ENCODE measurements at regions not wholly inside any gene's neighbourhood (a gene's known extent, or its start where the extent isn't known, plus 50 kb on each side); places are given as distances from the start of the nearest gene placed in this dataset.

DNA sequence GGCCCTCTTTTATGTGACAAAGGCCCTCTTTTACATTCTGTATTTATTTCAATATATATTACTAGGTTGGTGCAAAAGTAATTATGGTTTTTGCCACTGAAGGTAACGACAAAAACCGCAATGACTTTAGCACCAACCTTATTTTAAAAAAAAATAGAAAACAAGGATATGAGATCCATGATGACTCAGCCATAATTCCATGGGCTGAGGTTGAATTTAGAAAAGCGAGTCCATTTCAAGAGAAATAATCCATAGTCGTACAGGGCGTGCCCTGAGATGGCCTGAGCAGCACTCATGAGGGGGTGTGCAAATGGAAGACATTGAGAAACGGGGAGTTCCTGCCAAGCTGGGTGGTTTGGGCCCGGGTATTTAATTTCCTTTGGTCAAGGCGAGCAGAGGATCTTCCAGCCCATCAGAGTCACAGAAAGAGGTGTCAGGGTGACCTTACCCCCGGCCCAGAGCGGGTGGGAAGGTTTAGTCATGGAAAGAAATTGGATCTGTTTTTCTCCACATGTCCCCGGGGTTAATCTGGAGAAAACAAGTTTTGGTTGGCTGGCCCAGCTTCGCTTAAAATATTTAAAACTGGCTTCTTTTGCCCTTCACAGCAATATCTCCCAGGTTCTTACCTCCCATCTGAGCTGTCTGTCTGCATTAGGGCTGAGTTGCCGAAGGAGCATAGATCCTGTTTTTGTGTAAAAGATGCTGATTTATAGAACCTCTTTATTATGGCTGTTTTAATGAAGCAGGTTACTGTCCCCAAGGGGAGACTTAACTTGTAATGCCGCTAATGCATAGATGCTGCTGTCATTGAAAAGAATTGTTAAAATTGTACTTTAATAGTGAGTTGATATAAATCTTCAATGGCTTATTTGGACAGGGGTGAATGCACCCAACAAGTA, 255.6 kb downstream of the PREX1 start:
- ATAC-seq: no peak
- Histone ChIP-seq H3K79me2 (ENCODE audit: control insufficient read depth, insufficient read depth, low read length) (no peaks in the 10 kb centered on the region), H3K36me3 (ENCODE audit: control insufficient read depth in 2 of 2, insufficient read depth in 2 of 2, low read length in 1 of 2) (no peaks in the 10 kb centered on the region), H3K27me3 (replicated peaks in 1 of 2; ENCODE audit: control insufficient read depth in 2 of 2, insufficient read depth in 2 of 2, low read length in 1 of 2) (peaks cover 2 to 6% of the 10 kb centered on the region in 2 experiments; a peak in 3 of 4 replicates), H3K4me1 (ENCODE audit: control insufficient read depth, insufficient read depth, low read length) (no peaks in the 10 kb centered on the region), H3K27ac (ENCODE audit: control insufficient read depth, insufficient read depth) (no peak overlapping the region), H3K4me2 (ENCODE audit: control insufficient read depth, insufficient read depth) (no peak overlapping the region), H3K9ac (ENCODE audit: control insufficient read depth, insufficient read depth, low read length) (no peak overlapping the region), H2AFZ (ENCODE audit: control insufficient read depth, low read depth, low read length) (no peak overlapping the region), H3K9me3 (replicated peaks; ENCODE audit: control insufficient read depth, insufficient read depth, low read length) (no peaks in the 10 kb centered on the region), H4K20me1 (ENCODE audit: control insufficient read depth, insufficient read depth) (no peaks in the 10 kb centered on the region), H3K4me3 (no peak overlapping the region)
- CTCF ChIA-PET: no interaction called here
- DNase-seq (ENCODE audit: low read depth, low spot score): no peak
- RAD21 ChIA-PET (ENCODE audit: unreplicated experiment): no interaction called here
- POLR2A ChIA-PET: no interaction called here
- intact Hi-C loops (cut with micrococcal nuclease; ENCODE audit: unreplicated experiment): no loop called here
- SMC1A ChIA-PET (ENCODE audit: uncharacterized antibody, unreplicated experiment): interaction anchor here (1.5 kb wide), 1 partner anchor 23 kb away, joined by 3 read pairs; no protein-coding TSS in a partner anchor
- BruUV-seq (replicated peaks): no TSS peak
- in situ Hi-C loops (cut with MboI): no loop called here
- 36% methylated on average over 14 of the region's 14 CpGs for WGBS (ENCODE audit: insufficient coverage, insufficient replicate concordance, low lambda C conversion rate, missing lambda C conversion rate)
- FAIRE-seq: no peak
- no peak for TF ChIP-seq SUZ12 (IDR thresholded peaks at IDR 0.05; ENCODE audit: unreplicated experiment)
- TF ChIP-seq, protein P1, sequence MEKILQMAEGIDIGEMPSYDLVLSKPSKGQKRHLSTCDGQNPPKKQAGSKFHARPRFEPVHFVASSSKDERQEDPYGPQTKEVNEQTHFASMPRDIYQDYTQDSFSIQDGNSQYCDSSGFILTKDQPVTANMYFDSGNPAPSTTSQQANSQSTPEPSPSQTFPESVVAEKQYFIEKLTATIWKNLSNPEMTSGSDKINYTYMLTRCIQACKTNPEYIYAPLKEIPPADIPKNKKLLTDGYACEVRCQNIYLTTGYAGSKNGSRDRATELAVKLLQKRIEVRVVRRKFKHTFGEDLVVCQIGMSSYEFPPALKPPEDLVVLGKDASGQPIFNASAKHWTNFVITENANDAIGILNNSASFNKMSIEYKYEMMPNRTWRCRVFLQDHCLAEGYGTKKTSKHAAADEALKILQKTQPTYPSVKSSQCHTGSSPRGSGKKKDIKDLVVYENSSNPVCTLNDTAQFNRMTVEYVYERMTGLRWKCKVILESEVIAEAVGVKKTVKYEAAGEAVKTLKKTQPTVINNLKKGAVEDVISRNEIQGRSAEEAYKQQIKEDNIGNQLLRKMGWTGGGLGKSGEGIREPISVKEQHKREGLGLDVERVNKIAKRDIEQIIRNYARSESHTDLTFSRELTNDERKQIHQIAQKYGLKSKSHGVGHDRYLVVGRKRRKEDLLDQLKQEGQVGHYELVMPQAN (conservative IDR thresholded peaks at IDR 0.05): no peak
- no peak for TF ChIP-seq ZNF24 (IDR thresholded peaks at IDR 0.05)
- TF ChIP-seq, protein P2, sequence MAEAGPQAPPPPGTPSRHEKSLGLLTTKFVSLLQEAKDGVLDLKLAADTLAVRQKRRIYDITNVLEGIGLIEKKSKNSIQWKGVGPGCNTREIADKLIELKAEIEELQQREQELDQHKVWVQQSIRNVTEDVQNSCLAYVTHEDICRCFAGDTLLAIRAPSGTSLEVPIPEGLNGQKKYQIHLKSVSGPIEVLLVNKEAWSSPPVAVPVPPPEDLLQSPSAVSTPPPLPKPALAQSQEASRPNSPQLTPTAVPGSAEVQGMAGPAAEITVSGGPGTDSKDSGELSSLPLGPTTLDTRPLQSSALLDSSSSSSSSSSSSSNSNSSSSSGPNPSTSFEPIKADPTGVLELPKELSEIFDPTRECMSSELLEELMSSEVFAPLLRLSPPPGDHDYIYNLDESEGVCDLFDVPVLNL (IDR thresholded peaks at IDR 0.05; ENCODE audit: low read depth, low read length): no peak
